Activated T-cell treated with anti-CD3 and anti-CD28 coated beads, Interleukin-2, amount 50 U/mL, for 4 hours (primary cell): ENCODE measurements at regions not wholly inside any gene's neighbourhood (a gene's known extent, or its start where the extent isn't known, plus 50 kb on each side); places are given as distances from the start of the nearest gene placed in this dataset.
A peak's percentile ranks its signal among the peaks of the same experiment; 100 is the strongest.
"Not testable (repeated sequence)": the region's sequence is repeated elsewhere in the genome, so short reads cannot be mapped to it uniquely, and the experiment has no call there.

ENCODE experiments used
- ATAC-seq, 2 donors: fragments of 200-7000 bp; cut with Tn5 transposase; one replicate each; pipeline ENCODE4 v1.10.0; 2021
- DNase-seq: peaks from one replicate; pipeline ENCODE4 v3.0.0-alpha.2; 2020
- H3K27me3 Mint-ChIP-seq: one replicate; pipeline ENCODE4 v1.8.0; 2021; ENCODE audit warnings: low read depth, mixed read lengths
- H3K36me3 Mint-ChIP-seq: one replicate; pipeline ENCODE4 v1.8.0; 2022; ENCODE audit warnings: mixed read lengths; ENCODE audit not compliant: insufficient read depth
- H3K4me1 Mint-ChIP-seq: one replicate; pipeline ENCODE4 v1.8.0; 2021; ENCODE audit warnings: low read depth, mixed read lengths
- H3K4me3 Mint-ChIP-seq: one replicate; pipeline ENCODE4 v1.8.0; 2021; ENCODE audit warnings: mild to moderate bottlenecking, moderate library complexity, mixed read lengths
- H3K9me3 Mint-ChIP-seq: one replicate; pipeline ENCODE4 v1.8.0; 2021; ENCODE audit warnings: mixed read lengths

DNA sequence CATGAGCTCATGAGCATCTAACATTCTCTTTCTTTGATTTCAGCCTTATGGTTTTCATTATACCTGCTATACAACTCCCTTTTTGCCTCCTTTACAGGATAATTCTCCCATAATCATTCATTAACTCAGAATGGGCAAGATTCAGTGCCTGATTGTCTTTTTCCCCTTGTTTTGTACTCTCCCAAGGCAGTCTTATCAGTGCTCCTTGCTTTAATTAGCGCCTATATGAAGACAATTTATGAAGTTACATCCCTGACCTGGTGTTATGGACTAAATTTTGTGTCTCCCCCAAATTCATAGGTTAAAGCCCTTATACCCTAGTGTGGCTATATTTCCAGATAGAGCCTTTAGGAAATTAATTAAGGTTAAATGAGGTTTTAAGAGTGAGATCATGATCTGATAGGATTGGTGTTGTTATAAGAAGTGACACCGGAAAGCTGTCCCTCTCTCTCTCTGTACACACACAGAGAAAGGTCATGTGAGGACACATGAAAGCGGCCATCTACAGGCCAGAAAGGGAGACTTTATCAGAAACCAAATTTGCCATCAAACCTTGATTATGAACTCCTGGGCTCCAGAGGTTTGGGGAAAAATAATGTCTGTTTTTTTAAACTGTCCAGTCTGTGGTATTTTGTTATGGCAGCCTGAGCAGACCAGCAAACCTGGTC, 185.8 kb upstream of the CHODL start:
- no peak for ATAC-seq
- DNase-seq: no peak
- Mint-ChIP-seq H3K4me1 (no peaks in the 10 kb centered on the region), H3K9me3 (peaks cover 4% of the 10 kb centered on the region), H3K27me3 (no peaks in the 10 kb centered on the region), H3K36me3 (no peaks in the 10 kb centered on the region), H3K4me3 (no peak overlapping the region)

DNA sequence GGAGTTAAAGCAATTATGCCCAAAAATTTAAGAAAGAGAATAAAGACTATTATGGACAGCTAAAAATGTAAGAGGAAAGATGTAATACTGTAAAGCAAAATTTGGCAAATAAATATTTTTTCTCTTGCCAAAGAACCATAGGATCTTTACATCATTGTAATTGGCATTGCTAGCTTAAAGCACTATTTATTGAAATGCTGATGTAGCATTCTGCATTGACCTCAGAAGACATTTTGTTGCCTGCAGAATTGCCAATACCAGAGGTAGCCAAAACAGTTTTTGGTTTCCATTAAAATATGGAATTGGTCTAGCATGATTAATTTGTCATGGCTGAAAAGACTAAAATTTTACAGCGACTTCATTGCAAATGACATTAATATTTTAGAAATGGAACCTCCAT, 191.5 kb upstream of the CHODL start:
- H3K4me3 Mint-ChIP-seq: no peak overlapping the region
- no peaks in the 10 kb centered on the region for H3K4me1 Mint-ChIP-seq
- no peaks in the 10 kb centered on the region for H3K36me3 Mint-ChIP-seq
- ATAC-seq (no peak), DNase-seq (no peak)
- H3K9me3 Mint-ChIP-seq: no peaks in the 10 kb centered on the region
- H3K27me3 Mint-ChIP-seq: no peaks in the 10 kb centered on the region

DNA sequence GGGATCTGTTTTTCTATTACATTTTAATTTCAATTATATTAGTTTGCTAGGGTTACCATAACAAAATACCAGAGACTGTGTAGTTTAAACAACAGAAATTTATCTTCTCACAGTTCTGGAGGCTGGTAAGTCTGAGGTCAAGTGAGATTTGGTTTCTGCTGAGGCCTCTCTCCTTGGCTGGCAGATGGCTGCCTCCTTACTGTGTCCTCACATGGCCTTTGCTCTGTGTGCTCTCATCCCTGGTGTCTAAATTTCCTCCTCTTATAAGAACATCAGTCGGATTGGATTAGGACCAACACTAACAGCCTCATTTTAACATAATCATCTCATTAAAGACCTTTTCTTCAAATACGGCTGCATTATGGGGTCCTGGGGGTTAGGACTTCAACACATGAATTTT, 195.2 kb upstream of the CHODL start:
- Mint-ChIP-seq H3K36me3 (no peaks in the 10 kb centered on the region), H3K27me3 (no peaks in the 10 kb centered on the region), H3K4me3 (no peak overlapping the region), H3K9me3 (no peaks in the 10 kb centered on the region), H3K4me1 (no peaks in the 10 kb centered on the region)
- DNase-seq (no peak), ATAC-seq (no peak)

DNA sequence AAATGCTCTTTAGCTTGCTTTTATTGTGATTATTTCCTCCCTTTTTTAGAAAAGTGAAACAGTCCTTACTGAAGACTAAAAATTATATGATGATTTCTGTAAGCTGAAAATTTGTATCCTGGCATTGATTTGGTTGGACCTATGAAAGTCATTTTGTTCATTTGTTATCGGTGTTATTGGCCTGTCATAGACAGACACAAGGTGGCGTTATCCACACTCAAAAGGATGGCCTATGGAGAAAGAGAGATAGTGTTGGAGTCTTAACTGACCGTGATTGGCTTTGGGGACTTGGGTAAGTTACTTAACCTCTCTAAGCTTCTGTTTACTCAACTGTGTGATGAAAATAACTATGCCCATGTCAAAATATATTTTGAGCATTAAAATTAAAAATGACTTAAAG, 203.6 kb upstream of the CHODL start:
- DNase-seq: no peak
- Mint-ChIP-seq H3K4me1 (no peaks in the 10 kb centered on the region), H3K27me3 (no peaks in the 10 kb centered on the region), H3K4me3 (no peak overlapping the region), H3K36me3 (no peaks in the 10 kb centered on the region), H3K9me3 (no peaks in the 10 kb centered on the region)
- no peak for ATAC-seq

DNA sequence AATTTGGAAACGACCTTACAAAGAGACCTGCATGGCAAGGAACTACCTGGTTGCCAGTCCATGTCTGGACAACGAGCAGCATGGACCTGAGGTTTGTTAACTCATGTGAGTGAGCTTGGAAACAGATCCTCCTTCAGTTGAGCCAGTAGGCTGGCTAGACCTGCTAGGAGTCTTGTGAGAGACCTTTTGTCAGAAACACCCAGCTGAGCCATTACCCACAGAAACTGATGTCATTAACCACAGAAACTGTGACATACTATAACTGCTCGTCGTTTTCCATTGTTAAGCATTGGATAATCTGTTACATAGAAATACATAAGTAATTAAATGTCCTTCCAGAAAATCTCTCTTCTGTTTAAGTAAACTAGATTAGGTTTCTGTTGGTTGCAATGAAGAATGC, 211.1 kb upstream of the C21orf91 start:
- DNase-seq (no peak), ATAC-seq (peak; percentile 18 to 66)
- Mint-ChIP-seq H3K4me3 (no peak overlapping the region), H3K4me1 (no peaks in the 10 kb centered on the region), H3K9me3 (no peaks in the 10 kb centered on the region), H3K27me3 (peaks cover 1% of the 10 kb centered on the region), H3K36me3 (no peaks in the 10 kb centered on the region)

DNA sequence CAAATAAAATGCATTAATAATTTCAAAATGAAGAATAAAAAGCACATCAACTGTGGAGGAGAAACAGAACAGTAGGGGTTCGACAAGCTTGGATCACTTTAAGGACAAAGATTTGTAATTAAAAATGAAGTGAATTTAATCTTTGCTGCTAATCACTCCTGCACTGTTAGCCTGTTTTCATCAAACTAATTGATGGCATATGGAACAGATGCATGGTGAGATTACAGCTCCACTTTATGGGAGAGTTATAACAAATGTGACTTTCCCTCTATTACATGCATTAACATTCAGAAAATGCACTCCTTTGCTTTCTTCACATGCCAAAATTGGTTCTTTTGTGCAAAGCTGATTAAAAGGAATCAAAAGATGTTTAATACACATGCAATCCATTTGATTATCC, 207.2 kb upstream of the C21orf91 start:
- no peaks in the 10 kb centered on the region for H3K36me3 Mint-ChIP-seq
- no peak overlapping the region for H3K4me3 Mint-ChIP-seq
- H3K4me1 Mint-ChIP-seq: no peaks in the 10 kb centered on the region
- ATAC-seq (no peak), DNase-seq (no peak)
- no peaks in the 10 kb centered on the region for H3K27me3 Mint-ChIP-seq
- H3K9me3 Mint-ChIP-seq: no peaks in the 10 kb centered on the region

DNA sequence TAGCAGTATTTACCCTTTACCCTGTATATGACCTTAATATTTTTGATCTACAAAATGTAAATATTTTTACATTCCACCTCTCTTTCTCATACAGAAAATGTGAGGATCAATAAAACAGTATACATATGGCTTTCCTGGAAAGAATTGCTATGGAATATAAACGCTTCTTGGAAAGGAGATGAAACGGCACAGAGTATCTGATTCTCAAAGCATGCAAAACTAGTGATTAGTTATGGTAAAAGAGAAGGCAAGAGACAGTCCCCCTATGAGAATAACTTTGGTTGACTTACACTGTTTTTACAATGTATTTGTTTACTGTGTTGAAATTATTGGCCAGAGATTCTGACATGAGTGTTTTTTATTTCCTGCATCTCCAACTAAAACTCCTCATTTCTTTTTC, 204.6 kb upstream of the C21orf91 start:
- H3K4me3 Mint-ChIP-seq: no peak overlapping the region
- no peak for DNase-seq
- no peaks in the 10 kb centered on the region for H3K36me3 Mint-ChIP-seq
- no peak for ATAC-seq
- no peaks in the 10 kb centered on the region for H3K9me3 Mint-ChIP-seq
- H3K4me1 Mint-ChIP-seq: no peaks in the 10 kb centered on the region
- no peaks in the 10 kb centered on the region for H3K27me3 Mint-ChIP-seq

DNA sequence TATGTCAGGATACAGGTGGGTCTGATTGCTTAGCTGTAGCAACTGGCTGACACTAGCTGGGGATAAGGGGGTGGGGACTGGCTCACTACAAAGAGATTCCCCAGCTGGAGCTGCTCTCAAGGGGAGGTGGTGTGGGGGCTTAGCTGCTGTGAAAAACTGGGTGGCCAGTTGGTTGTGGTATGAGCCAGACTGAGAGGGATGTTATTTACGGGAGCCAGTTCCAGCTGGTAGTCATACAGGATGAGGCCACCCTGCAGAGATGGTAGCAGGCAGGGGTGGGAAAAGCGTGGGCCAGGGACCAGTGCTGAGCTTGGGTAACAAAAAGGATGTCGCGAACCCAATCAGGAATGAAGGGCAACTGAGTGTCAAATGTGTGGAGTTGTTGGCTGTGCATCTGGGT, 204.0 kb upstream of the C21orf91 start:
- no peaks in the 10 kb centered on the region for H3K27me3 Mint-ChIP-seq
- ATAC-seq: no peak
- no peaks in the 10 kb centered on the region for H3K4me1 Mint-ChIP-seq
- no peak overlapping the region for H3K4me3 Mint-ChIP-seq
- no peak for DNase-seq
- no peaks in the 10 kb centered on the region for H3K36me3 Mint-ChIP-seq
- H3K9me3 Mint-ChIP-seq: no peaks in the 10 kb centered on the region

DNA sequence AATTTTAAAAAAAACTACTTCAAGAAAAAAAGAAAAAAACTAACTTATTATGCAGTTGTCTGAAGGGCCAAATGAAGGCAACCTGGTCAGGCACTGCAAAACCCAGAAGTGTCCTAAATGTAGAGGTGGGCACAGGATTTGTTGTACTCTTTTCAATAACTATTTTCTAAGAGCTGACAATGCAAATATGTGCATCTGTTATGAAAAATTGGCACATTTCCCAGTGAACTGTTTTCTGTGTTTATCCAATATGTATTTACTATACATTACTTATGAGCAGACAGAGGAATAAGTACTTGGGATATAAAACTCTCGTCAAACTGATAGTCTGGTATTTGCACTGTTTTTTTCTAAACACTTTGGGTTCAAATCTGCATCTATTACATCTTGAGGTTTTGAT, 188.0 kb upstream of the C21orf91 start:
- DNase-seq (no peak), ATAC-seq (no peak)
- H3K9me3 Mint-ChIP-seq: no peaks in the 10 kb centered on the region
- H3K36me3 Mint-ChIP-seq: no peaks in the 10 kb centered on the region
- H3K27me3 Mint-ChIP-seq: no peaks in the 10 kb centered on the region
- no peak overlapping the region for H3K4me3 Mint-ChIP-seq
- no peaks in the 10 kb centered on the region for H3K4me1 Mint-ChIP-seq

DNA sequence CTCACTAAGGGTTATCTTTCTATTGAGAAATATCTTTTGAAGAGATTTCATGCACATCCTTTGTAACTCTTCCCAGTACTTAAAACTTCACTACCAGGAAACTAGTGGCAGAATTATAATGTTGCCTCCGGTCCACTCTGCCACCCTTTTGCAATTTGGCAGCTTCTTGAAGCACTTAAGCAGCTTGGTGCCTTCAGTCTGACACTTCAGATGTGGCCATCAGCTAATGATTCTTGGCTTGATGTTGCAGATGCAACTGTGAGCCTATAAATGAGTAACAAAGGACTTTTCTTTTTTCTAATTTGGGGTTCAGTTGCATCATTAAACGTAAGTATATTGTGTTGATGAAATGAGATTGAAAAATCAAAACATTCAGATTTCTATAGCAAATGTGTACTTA, 187.5 kb upstream of the C21orf91 start:
- Mint-ChIP-seq H3K4me3 (no peak overlapping the region), H3K36me3 (no peaks in the 10 kb centered on the region), H3K9me3 (no peaks in the 10 kb centered on the region)

DNA sequence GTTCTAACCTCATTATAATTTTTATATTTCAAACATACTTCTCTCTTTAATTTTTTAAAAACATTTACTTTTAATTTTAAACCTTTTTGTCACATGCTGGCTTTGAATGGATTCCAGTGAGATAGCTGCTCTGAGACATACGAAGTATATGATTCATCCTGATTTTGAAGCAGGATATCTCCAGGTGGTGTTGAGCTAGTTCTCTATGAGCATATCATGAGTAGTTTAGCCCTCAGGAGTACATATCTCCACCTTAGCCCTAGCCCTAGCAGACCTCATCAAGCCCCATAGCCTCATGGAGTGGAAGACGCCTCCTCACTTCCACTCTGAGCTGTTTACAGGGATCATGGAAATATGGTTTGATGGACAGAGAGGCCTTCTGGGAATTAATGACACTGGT, 183.2 kb upstream of the C21orf91 start:
- Mint-ChIP-seq H3K4me3 (no peak overlapping the region), H3K4me1 (no peaks in the 10 kb centered on the region), H3K9me3 (no peaks in the 10 kb centered on the region), H3K36me3 (no peaks in the 10 kb centered on the region), H3K27me3 (no peaks in the 10 kb centered on the region)
- DNase-seq (no peak), ATAC-seq (no peak)

More for the DNA sequence above, 187.5 kb upstream of the C21orf91 start:
- Mint-ChIP-seq H3K27me3 (no peaks in the 10 kb centered on the region), H3K4me1 (no peaks in the 10 kb centered on the region)
- ATAC-seq: no peak
- DNase-seq: no peak

DNA sequence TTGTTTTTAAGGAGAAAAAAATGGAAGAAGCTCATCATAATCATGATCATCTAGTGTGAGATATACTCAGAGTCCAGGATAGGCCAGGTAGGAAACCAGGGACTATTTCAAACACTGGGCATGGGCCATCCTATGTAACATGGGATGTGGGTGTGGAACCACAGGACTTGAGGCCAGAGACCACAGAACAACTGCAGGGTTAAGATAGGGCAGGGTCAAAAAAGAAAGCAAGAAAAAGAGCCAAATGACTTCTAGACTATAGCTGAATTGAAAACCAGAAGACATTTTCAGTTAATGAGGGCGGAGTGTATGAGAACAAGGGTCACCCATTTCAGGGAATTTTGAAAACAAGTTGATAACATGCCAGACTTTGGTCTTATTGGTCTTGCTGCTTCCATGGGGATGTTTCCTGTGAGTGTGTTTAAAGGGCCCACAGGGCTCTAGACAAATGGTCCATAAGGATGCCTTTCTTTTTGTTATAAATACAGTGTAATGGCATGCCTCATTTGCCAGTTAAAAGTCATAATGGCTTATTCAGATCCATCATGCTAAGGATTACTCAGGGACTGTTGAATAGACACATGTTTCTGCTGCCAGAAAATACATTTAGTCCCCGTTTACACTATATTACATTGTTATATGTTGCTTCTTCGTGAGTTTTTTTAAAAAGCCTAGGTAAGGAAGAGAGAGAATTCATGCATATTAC, 182.0 kb upstream of the C21orf91 start:
- no peak for DNase-seq
- Mint-ChIP-seq H3K4me3 (no peak overlapping the region), H3K4me1 (no peaks in the 10 kb centered on the region), H3K36me3 (no peaks in the 10 kb centered on the region), H3K27me3 (no peaks in the 10 kb centered on the region), H3K9me3 (no peaks in the 10 kb centered on the region)
- ATAC-seq: no peak

DNA sequence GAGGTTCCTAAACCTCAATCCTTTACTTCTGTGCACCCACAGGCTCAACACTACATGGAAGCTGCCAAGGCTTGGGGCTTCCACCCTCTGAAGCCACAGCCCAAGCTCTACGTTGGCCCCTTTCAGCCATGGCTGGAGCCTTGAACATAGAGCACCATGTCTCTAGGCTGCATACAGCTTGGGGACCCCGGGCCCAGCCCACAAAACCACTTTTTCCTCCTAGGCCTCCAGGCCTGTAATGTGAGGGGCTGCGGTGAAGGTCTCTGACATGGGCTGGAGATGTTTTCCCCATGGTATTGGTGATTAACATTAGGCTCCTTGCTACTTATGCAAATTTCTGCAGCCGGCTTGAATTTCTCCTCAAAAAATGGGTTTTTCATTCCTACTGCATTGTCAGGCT, 179.4 kb upstream of the C21orf91 start:
- not testable (repeated sequence) for H3K36me3 Mint-ChIP-seq, ATAC-seq, H3K4me3 Mint-ChIP-seq, H3K27me3 Mint-ChIP-seq, H3K4me1 Mint-ChIP-seq, DNase-seq, H3K9me3 Mint-ChIP-seq

DNA sequence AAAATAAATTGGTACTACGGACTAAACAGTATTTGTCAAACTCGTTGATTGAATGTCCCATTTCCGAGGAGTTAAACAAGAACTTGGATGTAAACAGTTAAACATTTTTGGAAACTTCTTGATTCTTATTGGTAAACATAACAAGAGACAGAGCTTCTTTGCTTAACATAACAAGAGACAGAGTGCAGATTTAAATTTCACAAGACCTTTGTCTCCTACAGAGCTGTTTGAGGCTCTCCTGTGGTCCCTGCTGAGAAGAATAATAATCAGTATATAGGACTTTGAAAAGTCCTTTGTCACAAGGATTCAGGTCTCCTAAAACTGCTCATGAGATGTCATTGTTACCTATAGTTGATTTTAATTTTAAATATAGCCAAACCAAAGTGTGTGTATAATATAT, 170.6 kb upstream of the C21orf91 start:
- peaks cover 13% of the 10 kb centered on the region for H3K9me3 Mint-ChIP-seq
- ATAC-seq: no peak
- H3K4me3 Mint-ChIP-seq: no peak overlapping the region
- peaks cover 3% of the 10 kb centered on the region for H3K27me3 Mint-ChIP-seq
- H3K36me3 Mint-ChIP-seq: peaks cover 4% of the 10 kb centered on the region
- no peaks in the 10 kb centered on the region for H3K4me1 Mint-ChIP-seq
- DNase-seq: no peak

DNA sequence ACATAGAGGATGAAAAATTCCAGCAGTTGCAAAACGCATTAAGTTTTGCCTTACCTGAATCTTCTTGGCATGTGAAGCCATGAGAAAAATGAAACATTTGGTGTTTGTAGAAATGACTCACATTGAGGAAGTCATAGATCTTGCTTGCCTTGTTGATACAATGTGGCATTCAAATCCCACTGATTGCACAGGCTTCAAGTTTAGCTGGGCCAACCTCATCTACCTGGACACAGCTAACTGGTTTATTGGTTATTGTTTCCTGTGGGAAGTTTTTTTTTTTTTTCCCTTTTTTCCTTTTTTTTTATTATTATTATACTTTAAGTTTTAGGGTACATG, 168.9 kb upstream of the C21orf91 start:
- Mint-ChIP-seq H3K36me3 (no peaks in the 10 kb centered on the region), H3K4me3 (no peak overlapping the region), H3K9me3 (no peaks in the 10 kb centered on the region), H3K4me1 (no peaks in the 10 kb centered on the region), H3K27me3 (no peaks in the 10 kb centered on the region)
- ATAC-seq (no peak), DNase-seq (no peak)
